HG02943 (cell line): ENCODE measurements at regions not wholly inside any gene's neighbourhood (a gene's known extent, or its start where the extent isn't known, plus 50 kb on each side); places are given as distances from the start of the nearest gene placed in this dataset.
"Not testable (repeated sequence)": the region's sequence is repeated elsewhere in the genome, so short reads cannot be mapped to it uniquely, and the experiment has no call there.

Source experiments
- ATAC-seq: cut with Tn5 transposase; IDR thresholded peaks from one replicate; pipeline ENCODE4 v1.9.1; 2021; ENCODE audit warnings: mild to moderate bottlenecking, low read depth, moderate library complexity; ENCODE audit not compliant: unreplicated experiment

GRCh38 chr6:81380718-81381338, 371.7 kb downstream of the TENT5A start:
- ATAC-seq = no peak

GRCh38 chr6:81376745-81377144, 375.7 kb downstream of the TENT5A start:
- no peak for ATAC-seq

DNA sequence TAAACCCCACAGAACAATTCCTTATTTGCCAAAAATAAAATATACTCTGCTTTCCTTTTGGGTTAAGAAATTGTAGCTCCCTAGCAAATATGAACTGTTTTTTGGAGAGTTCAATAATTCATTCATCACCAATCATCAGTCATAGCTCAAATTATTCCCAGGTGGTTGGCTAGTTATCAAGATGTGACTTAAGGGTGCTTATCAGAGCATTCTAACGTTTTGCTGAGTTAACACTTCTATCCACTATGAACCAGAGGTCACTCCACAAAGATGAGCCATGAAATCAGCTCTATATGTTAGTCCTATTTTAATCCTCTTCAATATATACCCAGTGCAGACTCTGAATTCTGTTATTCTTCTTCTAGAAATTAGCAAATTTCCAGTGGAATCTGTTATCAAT, 379.1 kb downstream of the TENT5A start:
- ATAC-seq = no peak

DNA sequence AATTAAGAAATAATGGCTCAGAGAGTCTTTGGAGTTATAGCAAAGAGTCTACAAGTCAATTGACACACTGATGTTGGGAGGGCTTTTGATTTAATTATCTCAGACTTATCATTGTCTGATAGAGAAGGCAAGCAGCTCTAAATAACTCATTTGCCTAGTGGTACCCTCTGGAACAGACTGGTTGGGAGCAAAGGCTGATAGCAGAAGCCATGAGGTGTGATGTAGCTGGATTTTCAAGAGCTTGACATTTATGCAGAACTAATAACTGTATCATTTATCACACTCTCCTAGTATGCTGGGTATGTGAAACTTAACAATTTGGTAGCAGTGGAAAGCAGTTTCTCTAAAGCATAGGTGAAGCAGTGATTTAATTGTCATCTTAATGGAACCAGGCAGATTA, 380.6 kb downstream of the TENT5A start:
- ATAC-seq = no peak

DNA sequence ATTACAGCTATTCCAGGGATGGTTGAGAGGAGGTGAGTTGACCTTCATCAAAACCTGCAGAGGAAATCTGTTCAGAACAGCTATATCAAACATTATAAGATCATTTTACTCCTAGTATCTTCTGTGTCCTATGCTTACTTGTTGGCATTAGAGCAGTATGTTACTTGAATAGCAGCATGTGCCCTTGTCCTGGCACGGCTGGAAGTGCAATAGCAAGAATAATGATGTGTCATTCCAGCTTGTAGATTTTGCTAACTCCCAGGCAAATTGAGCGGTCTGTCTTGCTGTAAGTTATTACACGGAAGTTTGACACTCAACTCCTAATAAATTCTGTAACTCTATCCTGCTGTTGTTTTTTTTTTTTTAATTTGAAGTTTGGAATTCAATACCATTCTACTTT, 385.5 kb downstream of the TENT5A start:
- no peak for ATAC-seq

DNA sequence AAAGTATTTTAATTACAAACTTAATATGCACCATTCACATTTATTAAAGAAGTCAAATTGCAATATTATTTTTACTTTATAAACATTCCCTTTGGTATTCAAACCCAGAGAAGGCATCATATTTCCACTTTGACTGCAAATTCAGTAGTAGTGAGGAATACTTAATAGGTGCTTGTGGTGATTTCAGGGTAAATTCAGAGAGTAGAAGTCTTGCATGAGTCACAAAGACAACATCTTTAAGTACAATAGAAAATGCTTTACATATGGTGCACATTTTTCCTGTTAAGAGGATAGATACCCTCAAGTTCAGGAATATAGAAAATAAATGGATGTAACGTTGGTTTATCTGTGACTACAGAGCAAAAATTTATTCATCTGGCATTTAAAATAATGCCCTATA, 390.2 kb downstream of the TENT5A start:
- ATAC-seq = no peak

DNA sequence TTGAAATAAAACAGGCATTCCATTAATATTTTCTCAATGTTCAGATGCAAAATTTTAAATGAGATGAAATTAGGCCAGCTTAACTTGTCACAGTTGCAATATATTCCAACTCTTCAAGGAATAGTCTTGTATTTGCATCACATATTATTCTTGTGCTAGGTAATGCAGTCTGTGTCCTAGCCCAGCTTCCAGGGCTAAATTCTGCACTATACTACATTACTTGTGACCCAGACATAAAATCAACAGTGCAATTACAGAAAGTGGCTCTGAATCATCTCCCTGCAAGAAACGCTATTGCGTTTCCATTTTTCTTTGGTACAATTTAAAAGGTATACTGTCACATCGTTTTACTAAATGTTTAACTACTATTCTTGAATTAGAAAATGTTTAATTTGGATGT, 399.2 kb downstream of the TENT5A start:
- no peak for ATAC-seq

- not testable (repeated sequence) for ATAC-seq
Measured at GRCh38 chr6:81344026-81344425, 408.5 kb downstream of the TENT5A start.

GRCh38 chr6:81340946-81341345, 411.5 kb downstream of the TENT5A start:
- ATAC-seq = no peak

DNA sequence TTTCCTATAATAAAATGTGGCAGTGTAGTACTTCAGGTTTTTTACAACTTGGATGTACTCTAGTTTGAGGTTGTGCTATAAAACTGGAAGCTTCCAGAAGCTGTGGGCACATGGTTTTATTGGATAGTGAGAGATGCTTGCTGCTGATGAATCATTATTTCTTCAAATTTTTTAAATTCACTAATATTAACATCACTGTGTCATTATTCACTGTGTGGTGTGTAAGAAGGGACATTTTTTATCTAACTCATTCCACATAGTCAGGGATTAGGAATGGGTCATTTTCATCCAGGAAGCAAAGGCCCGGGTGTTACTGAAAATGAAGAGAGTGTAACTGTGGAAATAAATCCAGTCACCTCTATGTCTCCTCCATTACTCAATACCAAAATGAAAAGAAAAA, 421.0 kb downstream of the TENT5A start:
- no peak for ATAC-seq

GRCh38 chr6:81328700-81329099, 423.8 kb downstream of the TENT5A start:
- ATAC-seq = no peak

GRCh38 chr6:81326881-81327561, 425.5 kb downstream of the TENT5A start:
- no peak for ATAC-seq

DNA sequence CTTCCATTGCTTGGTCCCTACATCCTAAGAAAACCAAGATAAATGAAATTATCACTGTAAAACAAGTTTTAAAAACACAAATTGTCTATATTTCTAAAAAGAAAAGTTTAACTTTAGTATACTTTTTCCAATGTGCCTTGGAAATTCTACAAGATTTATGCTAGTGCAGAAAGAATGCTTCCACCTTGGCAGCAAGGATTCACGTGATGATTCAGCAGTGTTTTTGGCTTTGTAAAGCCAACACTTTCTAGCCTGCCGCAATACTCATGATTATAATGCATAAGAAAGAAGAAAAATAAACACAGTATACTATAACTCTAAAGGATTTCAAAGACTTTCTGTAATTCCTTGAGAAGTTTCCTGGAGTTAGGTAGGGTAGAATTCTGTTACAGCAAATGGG, 442.7 kb downstream of the TENT5A start:
- ATAC-seq = no peak

GRCh38 chr6:81308577-81309279, 443.8 kb downstream of the TENT5A start:
- no peak for ATAC-seq

DNA sequence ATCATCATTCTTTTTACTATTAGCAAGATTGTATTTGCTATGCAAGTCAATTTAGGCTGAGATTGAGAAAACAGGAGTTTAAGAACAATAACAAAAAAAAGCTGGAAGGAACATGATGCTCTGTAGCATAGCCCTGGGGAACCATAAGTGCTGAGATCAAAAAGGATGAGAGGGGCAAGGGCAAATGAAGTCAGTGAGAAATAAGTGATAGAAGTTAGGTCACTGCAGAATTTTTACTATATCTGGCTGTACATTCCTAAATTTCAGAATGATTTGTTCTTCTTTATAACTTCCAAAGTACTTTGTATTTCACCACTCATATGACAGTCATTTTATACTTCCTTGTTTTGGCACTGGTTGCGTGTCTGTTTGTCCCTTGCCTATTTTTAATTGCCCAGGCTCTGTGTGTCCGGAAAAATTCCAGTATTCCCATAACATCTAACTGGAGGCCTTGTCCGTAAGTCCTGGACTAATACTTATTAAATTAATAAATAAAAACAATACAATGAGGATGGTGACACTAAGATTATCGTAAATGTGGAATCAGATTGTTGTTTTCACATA, 444.7 kb downstream of the TENT5A start:
- no peak for ATAC-seq

GRCh38 chr6:81304466-81304865, 448.0 kb downstream of the TENT5A start:
- no peak for ATAC-seq

- no peak for ATAC-seq
Measured at GRCh38 chr6:81300961-81301360, 451.5 kb downstream of the TENT5A start.

DNA sequence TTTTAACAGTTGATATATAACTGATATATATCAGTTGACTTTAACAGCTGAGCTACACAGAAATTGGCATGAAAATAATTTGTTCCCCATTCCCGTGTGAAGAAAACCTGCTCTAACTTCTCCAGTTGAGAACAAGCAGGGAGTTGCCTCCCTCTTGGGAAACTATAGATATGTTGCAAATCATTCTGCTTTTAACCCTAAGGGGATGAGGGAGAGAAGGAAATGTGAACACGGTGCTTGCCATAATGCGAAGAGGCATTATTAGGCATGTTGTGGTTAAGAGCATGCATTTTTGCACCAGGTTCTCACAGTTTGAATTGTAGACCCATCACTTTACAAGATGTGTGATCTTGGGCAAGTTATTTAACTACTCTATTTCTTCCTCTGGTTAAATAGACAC, 453.7 kb downstream of the TENT5A start:
- ATAC-seq = no peak

GRCh38 chr6:81295310-81295709, 457.2 kb downstream of the TENT5A start:
- no peak for ATAC-seq

GRCh38 chr6:81293896-81294295, 458.6 kb downstream of the TENT5A start:
- ATAC-seq = no peak

- no peak for ATAC-seq
Measured at GRCh38 chr6:81289229-81289628, 463.3 kb downstream of the TENT5A start.

DNA sequence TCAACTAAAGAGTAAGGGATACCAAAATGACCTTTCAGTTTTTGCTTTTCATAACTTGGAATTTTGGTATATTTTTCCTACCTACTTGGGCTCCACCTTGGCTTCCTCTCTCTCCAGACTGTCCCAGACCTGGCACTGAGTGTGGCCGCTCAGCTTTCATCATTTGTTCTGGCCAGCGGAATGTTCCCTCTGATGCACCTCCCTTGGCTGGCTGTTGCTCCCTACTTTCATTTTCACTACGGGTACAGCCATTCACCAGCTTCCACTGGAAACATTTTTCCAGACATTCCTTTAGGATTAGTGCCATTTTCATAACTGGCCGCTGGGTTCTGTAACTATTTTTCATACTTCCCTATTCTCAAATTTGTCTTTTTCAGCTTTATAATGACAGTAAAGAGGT, 487.4 kb downstream of the TENT5A start:
- ATAC-seq = no peak
